Large intestine (tissue), 3 donors: ENCODE measurements at regions not wholly inside any gene's neighbourhood (a gene's known extent, or its start where the extent isn't known, plus 50 kb on each side); places are given as distances from the start of the nearest gene placed in this dataset.

Source experiments
- DNase-seq, 2 donors: peaks; one replicate each; pipeline versions ENCODE4 v3.0.0 to v3.0.0-alpha.2; 2013
- H3K27ac ChIP-seq: one replicate; pipeline ENCODE4 v1.5.1; 2013; ENCODE audit warnings: low read length
- H3K27me3 ChIP-seq: 2 replicates; pipeline ENCODE4 v1.6.1; 2013; ENCODE audit warnings: low read length; ENCODE audit not compliant: control insufficient read depth, insufficient read depth
- H3K36me3 ChIP-seq: 2 replicates; pipeline ENCODE4 v1.6.1; 2013; ENCODE audit warnings: low read length; ENCODE audit not compliant: control insufficient read depth, insufficient read depth
- H3K4me1 ChIP-seq: one replicate; pipeline ENCODE4 v1.6.1; 2013; ENCODE audit warnings: low read length; ENCODE audit not compliant: control insufficient read depth, insufficient read depth
- H3K4me3 ChIP-seq: one replicate; pipeline ENCODE4 v1.5.1; 2013; ENCODE audit warnings: low read length
- H3K9me3 ChIP-seq: one replicate; pipeline ENCODE4 v1.6.1; 2013; ENCODE audit warnings: mild to moderate bottlenecking, low read depth, low read length, moderate library complexity; ENCODE audit not compliant: control insufficient read depth
- whole genome bisulfite sequencing: methylation state at CpG from one replicate; pipeline ENCODE4 v1.1.5; 2013; ENCODE audit warnings: low lambda C conversion rate; ENCODE audit not compliant: insufficient coverage; 5-methylcytosine and 5-hydroxymethylcytosine counted together

- no CpG with 5 or more reads among the region's 3 CpGs for WGBS
- no peaks in the 10 kb centered on the region for H3K36me3 ChIP-seq
- DNase-seq = no peak
- H3K4me1 ChIP-seq = no peaks in the 10 kb centered on the region
- H3K27me3 ChIP-seq = no peaks in the 10 kb centered on the region
- no peak overlapping the region for H3K4me3 ChIP-seq
- H3K9me3 ChIP-seq = no peaks in the 10 kb centered on the region
- H3K27ac ChIP-seq = no peak overlapping the region
Measured at GRCh38 chr1:63230722-63231121, 91.6 kb upstream of the FOXD3 start.

GRCh38 chr1:63238721-63239120 is 83.6 kb upstream of the FOXD3 start:
- no peak overlapping the region for H3K27ac ChIP-seq
- H3K27me3 ChIP-seq = no peaks in the 10 kb centered on the region
- no peaks in the 10 kb centered on the region for H3K9me3 ChIP-seq
- no peaks in the 10 kb centered on the region for H3K4me1 ChIP-seq
- no peak overlapping the region for H3K4me3 ChIP-seq
- WGBS = no CpG with 5 or more reads among the region's 1 CpG
- H3K36me3 ChIP-seq = no peaks in the 10 kb centered on the region
- DNase-seq = no peak

- 80% methylated on average over 1 of the region's 3 CpGs for WGBS
- Histone ChIP-seq H3K9me3 (no peaks in the 10 kb centered on the region), H3K27ac (no peak overlapping the region), H3K4me1 (no peaks in the 10 kb centered on the region), H3K27me3 (peaks cover 2% of the 10 kb centered on the region), H3K36me3 (no peaks in the 10 kb centered on the region), H3K4me3 (no peak overlapping the region)
- DNase-seq = no peak
Measured at GRCh38 chr1:63245186-63245585, 77.2 kb upstream of the FOXD3 start.

GRCh38 chr1:63248216-63248615 is 74.2 kb upstream of the FOXD3 start:
- H3K4me1 ChIP-seq = no peaks in the 10 kb centered on the region
- H3K27ac ChIP-seq = no peak overlapping the region
- H3K4me3 ChIP-seq = no peak overlapping the region
- no peaks in the 10 kb centered on the region for H3K36me3 ChIP-seq
- DNase-seq = no peak
- H3K9me3 ChIP-seq = no peaks in the 10 kb centered on the region
- WGBS = no CpG with 5 or more reads among the region's 1 CpG
- peaks cover 2% of the 10 kb centered on the region for H3K27me3 ChIP-seq

- H3K9me3 ChIP-seq = no peaks in the 10 kb centered on the region
- H3K36me3 ChIP-seq = no peaks in the 10 kb centered on the region
- DNase-seq = no peak
- H3K27ac ChIP-seq = no peak overlapping the region
- no peak overlapping the region for H3K4me3 ChIP-seq
- WGBS = 80% methylated on average over 1 of the region's 1 CpG
- no peaks in the 10 kb centered on the region for H3K27me3 ChIP-seq
- no peaks in the 10 kb centered on the region for H3K4me1 ChIP-seq
Measured at GRCh38 chr1:63255153-63255552, 67.2 kb upstream of the FOXD3 start.

- DNase-seq = peak in 1 of 2 donors; percentile 8
- Histone ChIP-seq H3K36me3 (no peaks in the 10 kb centered on the region), H3K4me3 (no peak overlapping the region), H3K27me3 (no peaks in the 10 kb centered on the region), H3K9me3 (no peaks in the 10 kb centered on the region), H3K4me1 (no peaks in the 10 kb centered on the region), H3K27ac (no peak overlapping the region)
- WGBS = no CpG with 5 or more reads among the region's 2 CpGs
Measured at GRCh38 chr1:63261736-63262458, 60.5 kb upstream of the FOXD3 start.

GRCh38 chr1:63262459-63262770 is 60.0 kb upstream of the FOXD3 start:
- no peaks in the 10 kb centered on the region for H3K27me3 ChIP-seq
- no peak overlapping the region for H3K27ac ChIP-seq
- H3K4me3 ChIP-seq = no peak overlapping the region
- DNase-seq = no peak
- H3K4me1 ChIP-seq = no peaks in the 10 kb centered on the region
- H3K36me3 ChIP-seq = no peaks in the 10 kb centered on the region
- no peaks in the 10 kb centered on the region for H3K9me3 ChIP-seq
- WGBS = no CpG with 5 or more reads among the region's 3 CpGs

- no CpG with 5 or more reads among the region's 2 CpGs for WGBS
- Histone ChIP-seq H3K36me3 (no peaks in the 10 kb centered on the region), H3K4me3 (no peak overlapping the region), H3K9me3 (no peaks in the 10 kb centered on the region), H3K4me1 (no peaks in the 10 kb centered on the region), H3K27ac (no peak overlapping the region), H3K27me3 (no peaks in the 10 kb centered on the region)
- DNase-seq = no peak
Measured at GRCh38 chr1:63264161-63264560, 58.2 kb upstream of the FOXD3 start.

GRCh38 chr1:63266857-63267256 is 55.5 kb upstream of the FOXD3 start:
- no peaks in the 10 kb centered on the region for H3K27me3 ChIP-seq
- 100% methylated on average over 2 of the region's 3 CpGs for WGBS
- no peak for DNase-seq
- no peaks in the 10 kb centered on the region for H3K36me3 ChIP-seq
- H3K4me1 ChIP-seq = no peaks in the 10 kb centered on the region
- H3K4me3 ChIP-seq = no peak overlapping the region
- H3K9me3 ChIP-seq = no peaks in the 10 kb centered on the region
- no peak overlapping the region for H3K27ac ChIP-seq

GRCh38 chr1:63268876-63269275 is 53.5 kb upstream of the FOXD3 start:
- DNase-seq = no peak
- 100% methylated on average over 1 of the region's 2 CpGs for WGBS

GRCh38 chr1:63269571-63269970 is 52.8 kb upstream of the FOXD3 start:
- no peaks in the 10 kb centered on the region for H3K27me3 ChIP-seq
- WGBS = no CpG with 5 or more reads among the region's 3 CpGs

More at GRCh38 chr1:63268876-63269275, 53.5 kb upstream of the FOXD3 start:
- Histone ChIP-seq H3K27me3 (no peaks in the 10 kb centered on the region), H3K27ac (no peak overlapping the region), H3K4me1 (no peaks in the 10 kb centered on the region), H3K4me3 (no peak overlapping the region), H3K9me3 (no peaks in the 10 kb centered on the region), H3K36me3 (no peaks in the 10 kb centered on the region)

More at GRCh38 chr1:63269571-63269970, 52.8 kb upstream of the FOXD3 start:
- Histone ChIP-seq H3K27ac (no peak overlapping the region), H3K4me3 (no peak overlapping the region), H3K36me3 (no peaks in the 10 kb centered on the region), H3K9me3 (no peaks in the 10 kb centered on the region), H3K4me1 (no peaks in the 10 kb centered on the region)
- DNase-seq = no peak
